ENCODE measurements at regions not wholly inside any gene's neighbourhood (a gene's known extent, or its start where the extent isn't known, plus 50 kb on each side); places are given as distances from the start of the nearest gene placed in this dataset.
"Not testable (repeated sequence)": the region's sequence is repeated elsewhere in the genome, so short reads cannot be mapped to it uniquely, and the experiment has no call there.

GRCh38 chr7:142563470-142563869 is 185.8 kb upstream of the PRSS1 start:
- Histone ChIP-seq H3K4me2 (no peak overlapping the region), H3K9me3 (ENCODE audit: insufficient read depth, low read depth) (no peaks in the 10 kb centered on the region), H3K27me3 (ENCODE audit: insufficient read depth, low read depth) (no peaks in the 10 kb centered on the region), H3K36me3 (ENCODE audit: low read depth) (no peaks in the 10 kb centered on the region), H3K9me2 (ENCODE audit: insufficient read depth) (no peaks in the 10 kb centered on the region), H2AFZ (no peak overlapping the region), H3K4me3 (no peak overlapping the region), H3K27ac (no peak overlapping the region), H3F3A (ENCODE audit: insufficient read depth, low read depth) (peaks cover 8% of the 10 kb centered on the region; the same call in 1 of the 2 replicates), H3K79me2 (ENCODE audit: low read depth) (no peaks in the 10 kb centered on the region), H3K4me1 (replicated peaks; ENCODE audit: insufficient read depth) (peaks cover 26% of the 10 kb centered on the region), H4K20me1 (ENCODE audit: insufficient read depth) (no peaks in the 10 kb centered on the region)
- ChIA-PET CTCF (no interaction called here), POLR2A (ENCODE audit: unreplicated experiment) (no interaction called here)
- intact Hi-C loops (cut with micrococcal nuclease; ENCODE audit: unreplicated experiment): no loop called here
- no peak for DNase-seq
- BruUV-seq (replicated peaks): no TSS peak
- TF ChIP-seq CTCF (conservative IDR thresholded peaks at IDR 0.05) (no peak), EZH2 (IDR thresholded peaks at IDR 0.05; ENCODE audit: low read depth) (no peak)

DNA sequence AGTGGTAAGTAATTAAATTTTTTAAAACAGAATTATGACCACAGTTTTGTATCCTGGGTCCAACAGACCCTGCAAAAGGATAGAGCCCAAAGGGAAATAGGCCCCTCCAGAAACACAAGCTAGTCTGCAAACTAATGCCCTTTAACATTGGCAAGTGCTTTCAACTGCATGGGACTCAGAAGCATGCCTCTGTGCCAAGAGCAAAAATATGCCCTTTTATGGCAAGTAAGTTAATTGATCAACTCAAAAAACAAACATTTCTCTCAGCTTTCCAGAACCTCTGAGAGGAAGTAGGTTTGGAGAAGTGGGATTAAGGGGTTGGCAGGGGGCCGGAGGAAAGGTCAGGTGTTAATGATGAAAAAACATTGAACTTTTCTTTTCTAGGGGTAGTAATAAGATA is 186.6 kb upstream of the PRSS1 start:
- Histone ChIP-seq H3K9me2 (ENCODE audit: insufficient read depth) (no peaks in the 10 kb centered on the region), H3K4me1 (replicated peaks; ENCODE audit: insufficient read depth) (peaks cover 21% of the 10 kb centered on the region), H3K36me3 (ENCODE audit: low read depth) (no peaks in the 10 kb centered on the region), H2AFZ (no peak overlapping the region), H3K27ac (no peak overlapping the region), H3K4me2 (no peak overlapping the region), H3K27me3 (ENCODE audit: insufficient read depth, low read depth) (no peaks in the 10 kb centered on the region), H3K9me3 (ENCODE audit: insufficient read depth, low read depth) (no peaks in the 10 kb centered on the region), H3K79me2 (ENCODE audit: low read depth) (no peaks in the 10 kb centered on the region), H3F3A (ENCODE audit: insufficient read depth, low read depth) (peaks cover under 1% of the 10 kb centered on the region; the same call in 1 of the 2 replicates), H4K20me1 (ENCODE audit: insufficient read depth) (no peaks in the 10 kb centered on the region), H3K4me3 (no peak overlapping the region)
- CTCF ChIA-PET: no interaction called here
- POLR2A ChIA-PET (ENCODE audit: unreplicated experiment): no interaction called here
- no peak for DNase-seq
- intact Hi-C loops (cut with micrococcal nuclease; ENCODE audit: unreplicated experiment): no loop called here
- TF ChIP-seq CTCF (conservative IDR thresholded peaks at IDR 0.05) (no peak), EZH2 (IDR thresholded peaks at IDR 0.05; ENCODE audit: low read depth) (no peak)
- no TSS peak for BruUV-seq (replicated peaks)

DNA sequence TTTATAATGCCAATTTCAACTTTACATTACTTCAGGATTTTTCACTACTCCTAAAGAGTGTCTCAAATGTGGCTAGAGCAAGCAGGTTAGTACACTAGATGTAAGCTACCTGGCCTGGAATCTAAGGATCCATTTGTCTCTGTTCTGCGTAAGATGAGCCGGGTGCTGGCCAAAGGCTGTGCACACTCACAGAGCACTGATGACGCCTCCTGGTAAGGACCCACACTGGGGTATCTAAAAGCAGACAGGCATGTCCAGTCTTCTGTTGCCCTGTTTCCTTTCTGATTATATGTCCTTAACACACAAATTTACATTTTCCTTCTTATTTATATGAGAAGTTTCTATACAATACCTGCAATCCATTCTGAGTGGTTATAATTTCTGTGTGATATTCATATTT is 187.9 kb upstream of the PRSS1 start:
- H3K79me2 ChIP-seq (ENCODE audit: low read depth); H3F3A ChIP-seq (ENCODE audit: insufficient read depth, low read depth); H2AFZ ChIP-seq; POLR2A ChIA-PET (ENCODE audit: unreplicated experiment); H4K20me1 ChIP-seq (ENCODE audit: insufficient read depth); intact Hi-C loops (cut with micrococcal nuclease; ENCODE audit: unreplicated experiment); H3K36me3 ChIP-seq (ENCODE audit: low read depth); H3K9me3 ChIP-seq (ENCODE audit: insufficient read depth, low read depth); H3K4me3 ChIP-seq; H3K9me2 ChIP-seq (ENCODE audit: insufficient read depth); CTCF ChIA-PET; H3K4me2 ChIP-seq; H3K27ac ChIP-seq; BruUV-seq (replicated peaks); DNase-seq; H3K27me3 ChIP-seq (ENCODE audit: insufficient read depth, low read depth): not testable (repeated sequence)
- peaks cover 30% of the 10 kb centered on the region for H3K4me1 ChIP-seq (replicated peaks; ENCODE audit: insufficient read depth)

DNA sequence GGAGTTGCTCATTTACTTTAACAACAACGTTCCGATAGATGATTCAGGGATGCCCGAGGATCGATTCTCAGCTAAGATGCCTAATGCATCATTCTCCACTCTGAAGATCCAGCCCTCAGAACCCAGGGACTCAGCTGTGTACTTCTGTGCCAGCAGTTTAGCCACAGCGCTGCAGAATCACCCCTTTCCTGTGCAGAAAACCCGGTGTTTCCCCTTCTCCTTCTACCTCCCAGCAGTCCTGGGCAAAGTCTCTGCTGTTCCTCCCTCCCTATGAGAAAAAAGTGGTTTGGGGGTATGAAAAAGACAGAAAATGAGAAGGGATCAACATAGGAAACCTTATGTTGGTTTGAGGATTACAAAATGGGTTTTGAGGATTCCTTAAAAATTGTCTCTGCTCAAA is 188.5 kb upstream of the PRSS1 start:
- H3K27ac ChIP-seq; H3K4me3 ChIP-seq; H3K9me2 ChIP-seq (ENCODE audit: insufficient read depth); H3K4me2 ChIP-seq; H2AFZ ChIP-seq; POLR2A ChIA-PET (ENCODE audit: unreplicated experiment); intact Hi-C loops (cut with micrococcal nuclease; ENCODE audit: unreplicated experiment); H3F3A ChIP-seq (ENCODE audit: insufficient read depth, low read depth); H3K79me2 ChIP-seq (ENCODE audit: low read depth); CTCF ChIA-PET; H3K27me3 ChIP-seq (ENCODE audit: insufficient read depth, low read depth); H3K9me3 ChIP-seq (ENCODE audit: insufficient read depth, low read depth); H3K36me3 ChIP-seq (ENCODE audit: low read depth); BruUV-seq (replicated peaks); H4K20me1 ChIP-seq (ENCODE audit: insufficient read depth); DNase-seq: not testable (repeated sequence)
- H3K4me1 ChIP-seq (replicated peaks; ENCODE audit: insufficient read depth): peaks cover 37% of the 10 kb centered on the region

Measured in PC-9 (cell line).